NB4 (cell line): ENCODE measurements at regions not wholly inside any gene's neighbourhood (a gene's known extent, or its start where the extent isn't known, plus 50 kb on each side); places are given as distances from the start of the nearest gene placed in this dataset.

ENCODE experiments used
- POLR2A ChIP-seq: IDR thresholded peaks from 2 replicates; pipeline ENCODE4 v1.6.1; 2011; ENCODE audit warnings: mild to moderate bottlenecking; ENCODE audit not compliant: insufficient read length; ENCODE audit errors: extremely low read depth
- TF ChIP-seq, protein P1 (sequence below): IDR thresholded peaks from one replicate; pipeline ENCODE4 v1.5.1; 2012; ENCODE audit warnings: low read depth, low read length
- TF ChIP-seq, protein P2 (sequence below): IDR thresholded peaks from 2 replicates; pipeline ENCODE4 v1.6.1; 2011; ENCODE audit warnings: low read depth, low read length

DNA sequence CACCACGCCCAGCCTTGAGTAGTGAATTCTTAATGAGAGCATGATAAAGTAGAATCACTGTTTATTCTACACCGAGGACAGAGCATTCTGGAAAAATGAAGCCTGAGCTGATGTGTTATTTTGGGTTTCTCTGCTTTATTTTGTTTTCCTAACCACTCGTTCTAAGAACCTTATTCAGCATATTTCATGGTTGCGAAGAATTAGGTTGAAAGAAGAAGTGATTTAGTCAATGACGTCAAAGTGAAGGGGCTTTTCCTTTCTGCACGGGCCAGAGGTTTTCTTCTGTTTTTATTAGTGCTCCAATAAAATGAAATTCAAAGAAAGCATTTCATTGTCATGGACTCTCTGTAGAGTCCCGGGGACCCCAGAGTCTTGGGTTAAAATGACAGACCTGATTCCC, 178.5 kb downstream of the MAF start:
- TF ChIP-seq, protein P1, sequence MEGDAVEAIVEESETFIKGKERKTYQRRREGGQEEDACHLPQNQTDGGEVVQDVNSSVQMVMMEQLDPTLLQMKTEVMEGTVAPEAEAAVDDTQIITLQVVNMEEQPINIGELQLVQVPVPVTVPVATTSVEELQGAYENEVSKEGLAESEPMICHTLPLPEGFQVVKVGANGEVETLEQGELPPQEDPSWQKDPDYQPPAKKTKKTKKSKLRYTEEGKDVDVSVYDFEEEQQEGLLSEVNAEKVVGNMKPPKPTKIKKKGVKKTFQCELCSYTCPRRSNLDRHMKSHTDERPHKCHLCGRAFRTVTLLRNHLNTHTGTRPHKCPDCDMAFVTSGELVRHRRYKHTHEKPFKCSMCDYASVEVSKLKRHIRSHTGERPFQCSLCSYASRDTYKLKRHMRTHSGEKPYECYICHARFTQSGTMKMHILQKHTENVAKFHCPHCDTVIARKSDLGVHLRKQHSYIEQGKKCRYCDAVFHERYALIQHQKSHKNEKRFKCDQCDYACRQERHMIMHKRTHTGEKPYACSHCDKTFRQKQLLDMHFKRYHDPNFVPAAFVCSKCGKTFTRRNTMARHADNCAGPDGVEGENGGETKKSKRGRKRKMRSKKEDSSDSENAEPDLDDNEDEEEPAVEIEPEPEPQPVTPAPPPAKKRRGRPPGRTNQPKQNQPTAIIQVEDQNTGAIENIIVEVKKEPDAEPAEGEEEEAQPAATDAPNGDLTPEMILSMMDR: no peak
- TF ChIP-seq, protein P2, sequence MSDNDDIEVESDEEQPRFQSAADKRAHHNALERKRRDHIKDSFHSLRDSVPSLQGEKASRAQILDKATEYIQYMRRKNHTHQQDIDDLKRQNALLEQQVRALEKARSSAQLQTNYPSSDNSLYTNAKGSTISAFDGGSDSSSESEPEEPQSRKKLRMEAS: no peak
- no peak for TF ChIP-seq POLR2A
